Body of pancreas (tissue), 4 donors: ENCODE measurements at regions not wholly inside any gene's neighbourhood (a gene's known extent, or its start where the extent isn't known, plus 50 kb on each side); places are given as distances from the start of the nearest gene placed in this dataset.

ENCODE experiments used
- POLR2A ChIP-seq, 3 donors: fragments of 450-650 bp; IDR thresholded peaks; one replicate each; pipeline ENCODE4 v1.6.1; 2016; ENCODE audit warnings: antibody characterized with exemption in 3 of 3, mild to moderate bottlenecking in 2 of 3
- TF ChIP-seq, protein P1 (sequence below), 7 experiments: fragments of 450-650 bp in 4 of 7; fragments of 200-600 bp in 3 of 7; sonication (generic) in 3 of 7; IDR thresholded peaks; one replicate each; pipeline ENCODE4 v1.5.1; 2016 to 2019; ENCODE audit warnings: antibody characterized with exemption in 7 of 7

DNA sequence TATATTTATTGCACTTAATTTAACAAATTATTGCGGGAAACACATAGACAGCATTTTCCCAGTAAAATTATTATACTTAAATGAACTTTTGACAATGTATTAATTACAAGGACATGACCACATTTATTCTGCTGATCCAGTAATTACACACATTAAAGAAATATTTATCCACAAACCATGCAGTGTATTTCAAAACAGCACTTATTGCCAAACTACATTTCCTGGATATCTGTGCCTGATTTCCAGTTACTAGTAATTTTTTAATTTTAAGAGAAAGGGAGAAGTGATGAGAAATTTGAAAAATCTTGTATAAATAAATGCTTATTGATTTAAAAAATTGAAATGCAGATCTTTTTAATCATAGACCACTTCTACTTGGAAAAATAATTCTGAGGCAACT lies 1458.7 kb upstream of the ACVR2A start:
- TF ChIP-seq, protein P1, sequence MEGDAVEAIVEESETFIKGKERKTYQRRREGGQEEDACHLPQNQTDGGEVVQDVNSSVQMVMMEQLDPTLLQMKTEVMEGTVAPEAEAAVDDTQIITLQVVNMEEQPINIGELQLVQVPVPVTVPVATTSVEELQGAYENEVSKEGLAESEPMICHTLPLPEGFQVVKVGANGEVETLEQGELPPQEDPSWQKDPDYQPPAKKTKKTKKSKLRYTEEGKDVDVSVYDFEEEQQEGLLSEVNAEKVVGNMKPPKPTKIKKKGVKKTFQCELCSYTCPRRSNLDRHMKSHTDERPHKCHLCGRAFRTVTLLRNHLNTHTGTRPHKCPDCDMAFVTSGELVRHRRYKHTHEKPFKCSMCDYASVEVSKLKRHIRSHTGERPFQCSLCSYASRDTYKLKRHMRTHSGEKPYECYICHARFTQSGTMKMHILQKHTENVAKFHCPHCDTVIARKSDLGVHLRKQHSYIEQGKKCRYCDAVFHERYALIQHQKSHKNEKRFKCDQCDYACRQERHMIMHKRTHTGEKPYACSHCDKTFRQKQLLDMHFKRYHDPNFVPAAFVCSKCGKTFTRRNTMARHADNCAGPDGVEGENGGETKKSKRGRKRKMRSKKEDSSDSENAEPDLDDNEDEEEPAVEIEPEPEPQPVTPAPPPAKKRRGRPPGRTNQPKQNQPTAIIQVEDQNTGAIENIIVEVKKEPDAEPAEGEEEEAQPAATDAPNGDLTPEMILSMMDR (IDR thresholded peaks at IDR 0.05) = no peak
- no peak for TF ChIP-seq POLR2A (IDR thresholded peaks at IDR 0.05)
